OCI-LY7 (cell line): ENCODE measurements at regions not wholly inside any gene's neighbourhood (a gene's known extent, or its start where the extent isn't known, plus 50 kb on each side); places are given as distances from the start of the nearest gene placed in this dataset.

Source experiments
- EZH2phosphoT487 ChIP-seq: fragments of 200-600 bp; sonication (generic); IDR thresholded peaks from 2 replicates; pipeline ENCODE4 v1.6.1; 2018; ENCODE audit warnings: low read depth, borderline replicate concordance, mild to moderate bottlenecking, mixed run types, antibody characterized with exemption, low read length, moderate library complexity, mixed read lengths
- TF ChIP-seq, protein P1 (sequence below): fragments of 200-600 bp; sonication (generic); conservative IDR thresholded peaks from 2 replicates; pipeline ENCODE4 v1.5.1; 2014; ENCODE audit warnings: mild to moderate bottlenecking, antibody characterized with exemption, low read length, moderate library complexity, mixed read lengths

DNA sequence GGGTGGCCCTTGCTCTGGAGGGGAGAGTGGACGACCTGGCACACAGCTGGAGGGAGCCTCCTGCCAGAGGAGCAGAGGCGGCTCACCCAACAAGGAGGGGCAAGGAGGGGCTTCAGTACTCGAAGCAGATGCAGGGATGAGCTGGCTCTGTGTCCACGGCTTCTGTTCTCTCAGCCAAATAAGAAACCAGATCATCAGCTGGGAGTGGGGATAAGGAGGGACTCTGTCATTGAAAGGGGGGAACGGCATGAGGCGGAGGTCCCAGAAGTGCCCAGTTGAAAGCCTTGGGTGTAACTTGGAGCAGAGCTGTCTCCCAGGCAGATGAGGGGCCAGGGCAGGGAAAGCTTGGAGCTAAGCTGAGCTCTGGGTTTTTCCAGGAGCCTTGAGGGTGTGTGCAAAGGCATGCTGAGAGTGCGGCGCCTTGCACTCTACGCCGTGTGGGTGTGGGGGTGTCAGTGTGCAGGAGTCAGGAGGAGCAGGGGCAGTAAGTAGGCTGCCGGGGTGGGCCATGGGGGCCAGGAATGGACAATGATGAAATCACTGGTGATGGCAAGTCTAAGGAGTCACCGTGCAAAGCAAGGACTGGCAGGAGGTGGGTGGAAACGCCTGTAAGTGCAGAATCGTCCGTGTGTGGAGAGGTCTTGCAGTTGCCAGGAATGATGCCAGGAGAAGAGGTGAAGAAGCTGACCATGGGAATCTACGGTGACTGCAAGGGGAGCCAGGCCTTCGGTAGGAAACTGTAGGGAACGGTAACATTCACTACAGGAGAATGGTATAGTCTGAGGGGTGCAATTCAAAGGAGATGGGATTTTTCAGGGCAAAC is 85.4 kb upstream of the FOXQ1 start:
- TF ChIP-seq, protein P1, sequence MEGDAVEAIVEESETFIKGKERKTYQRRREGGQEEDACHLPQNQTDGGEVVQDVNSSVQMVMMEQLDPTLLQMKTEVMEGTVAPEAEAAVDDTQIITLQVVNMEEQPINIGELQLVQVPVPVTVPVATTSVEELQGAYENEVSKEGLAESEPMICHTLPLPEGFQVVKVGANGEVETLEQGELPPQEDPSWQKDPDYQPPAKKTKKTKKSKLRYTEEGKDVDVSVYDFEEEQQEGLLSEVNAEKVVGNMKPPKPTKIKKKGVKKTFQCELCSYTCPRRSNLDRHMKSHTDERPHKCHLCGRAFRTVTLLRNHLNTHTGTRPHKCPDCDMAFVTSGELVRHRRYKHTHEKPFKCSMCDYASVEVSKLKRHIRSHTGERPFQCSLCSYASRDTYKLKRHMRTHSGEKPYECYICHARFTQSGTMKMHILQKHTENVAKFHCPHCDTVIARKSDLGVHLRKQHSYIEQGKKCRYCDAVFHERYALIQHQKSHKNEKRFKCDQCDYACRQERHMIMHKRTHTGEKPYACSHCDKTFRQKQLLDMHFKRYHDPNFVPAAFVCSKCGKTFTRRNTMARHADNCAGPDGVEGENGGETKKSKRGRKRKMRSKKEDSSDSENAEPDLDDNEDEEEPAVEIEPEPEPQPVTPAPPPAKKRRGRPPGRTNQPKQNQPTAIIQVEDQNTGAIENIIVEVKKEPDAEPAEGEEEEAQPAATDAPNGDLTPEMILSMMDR = no peak
- TF ChIP-seq EZH2phosphoT487 = no peak
